Vagina (tissue), 2 donors: ENCODE measurements at regions not wholly inside any gene's neighbourhood (a gene's known extent, or its start where the extent isn't known, plus 50 kb on each side); places are given as distances from the start of the nearest gene placed in this dataset.
"Not testable (repeated sequence)": the region's sequence is repeated elsewhere in the genome, so short reads cannot be mapped to it uniquely, and the experiment has no call there.

Experiments
- DNase-seq, 2 donors: peaks; one replicate each; pipeline ENCODE4 v3.0.0-alpha.2; 2017; ENCODE audit errors: extremely low spot score in 2 of 2
- H3K27ac ChIP-seq: fragments of 200-600 bp; sonication (generic); one replicate; pipeline ENCODE4 v1.5.1; 2019
- H3K27me3 ChIP-seq: fragments of 200-600 bp; sonication (generic); one replicate; pipeline ENCODE4 v1.5.1; 2019
- H3K36me3 ChIP-seq, 2 donors: fragments of 200-600 bp; sonication (generic); one replicate each; pipeline ENCODE4 v1.5.1; 2017 to 2019
- H3K4me1 ChIP-seq: fragments of 200-600 bp; sonication (generic); one replicate; pipeline ENCODE4 v1.5.1; 2019
- H3K4me3 ChIP-seq, 2 donors: fragments of 200-600 bp; sonication (generic); 1 replicate in 1 of 2; 2 replicates in 1 of 2; pipeline ENCODE4 v1.5.1; 2016 to 2019
- H3K9me3 ChIP-seq: fragments of 200-600 bp; sonication (generic); one replicate; pipeline ENCODE4 v1.5.1; 2019
- CTCF ChIP-seq, 3 experiments: fragments of 450-650 bp in 2 of 3; fragments of 200-600 bp in 1 of 3; sonication (generic) in 1 of 3; IDR thresholded peaks; one replicate each; pipeline ENCODE4 v1.5.1; 2017 to 2019; ENCODE audit warnings: antibody characterized with exemption in 3 of 3, mild to moderate bottlenecking in 2 of 3, moderate library complexity in 2 of 3
- POLR2A ChIP-seq, 2 donors: fragments of 450-650 bp; IDR thresholded peaks; one replicate each; pipeline ENCODE4 v1.6.1; 2017; ENCODE audit warnings: antibody characterized with exemption in 2 of 2, mild to moderate bottlenecking in 2 of 2, moderate library complexity in 2 of 2
- POLR2AphosphoS5 ChIP-seq, 2 donors: sonication (generic); formaldehyde crosslinking; IDR thresholded peaks; one replicate each; pipeline ENCODE4 v1.9.0; 2017; ENCODE audit warnings: antibody characterized with exemption in 2 of 2, mild to moderate bottlenecking in 2 of 2, low read depth in 1 of 2; ENCODE audit not compliant: insufficient read depth in 1 of 2
- intact Hi-C: fragments of 100-400 bp; cut with DNase I; formaldehyde crosslinking; loops from one replicate; pipeline ENCODE4 v1.15.1; 2023

GRCh38 chr2:194385376-194385775, 1271.7 kb upstream of the SLC39A10 start:
- DNase-seq: no peak
- H3K36me3 ChIP-seq: no peaks in the 10 kb centered on the region
- no peaks in the 10 kb centered on the region for H3K4me1 ChIP-seq
- no peak overlapping the region for H3K27ac ChIP-seq
- H3K27me3 ChIP-seq: no peaks in the 10 kb centered on the region
- H3K4me3 ChIP-seq: no peak overlapping the region
- intact Hi-C loops: no loop called here
- TF ChIP-seq CTCF (IDR thresholded peaks at IDR 0.05): no peak
- no peak for TF ChIP-seq POLR2A (IDR thresholded peaks at IDR 0.05)
- no peak for TF ChIP-seq POLR2AphosphoS5 (IDR thresholded peaks at IDR 0.05; ENCODE audit: insufficient read depth in 1 of 2, low read depth in 1 of 2)
- no peaks in the 10 kb centered on the region for H3K9me3 ChIP-seq

GRCh38 chr2:194383401-194383800, 1273.6 kb upstream of the SLC39A10 start:
- no peak for TF ChIP-seq POLR2A (IDR thresholded peaks at IDR 0.05)
- TF ChIP-seq POLR2AphosphoS5 (IDR thresholded peaks at IDR 0.05; ENCODE audit: insufficient read depth in 1 of 2, low read depth in 1 of 2): no peak
- no peak for TF ChIP-seq CTCF (IDR thresholded peaks at IDR 0.05)
- H3K27ac ChIP-seq: no peak overlapping the region
- H3K36me3 ChIP-seq: no peaks in the 10 kb centered on the region
- no peak for DNase-seq
- H3K4me3 ChIP-seq: no peak overlapping the region
- no peaks in the 10 kb centered on the region for H3K9me3 ChIP-seq
- no peaks in the 10 kb centered on the region for H3K27me3 ChIP-seq
- intact Hi-C loops: no loop called here
- H3K4me1 ChIP-seq: no peaks in the 10 kb centered on the region

GRCh38 chr2:194382221-194382620, 1274.8 kb upstream of the SLC39A10 start:
- H3K27ac ChIP-seq: no peak overlapping the region
- TF ChIP-seq CTCF (IDR thresholded peaks at IDR 0.05): no peak
- TF ChIP-seq POLR2AphosphoS5 (IDR thresholded peaks at IDR 0.05; ENCODE audit: insufficient read depth in 1 of 2, low read depth in 1 of 2): no peak
- TF ChIP-seq POLR2A (IDR thresholded peaks at IDR 0.05): no peak
- H3K9me3 ChIP-seq: no peaks in the 10 kb centered on the region
- H3K27me3 ChIP-seq: no peaks in the 10 kb centered on the region
- no peak for DNase-seq
- no peak overlapping the region for H3K4me3 ChIP-seq
- no peaks in the 10 kb centered on the region for H3K4me1 ChIP-seq
- intact Hi-C loops: no loop called here
- H3K36me3 ChIP-seq: no peaks in the 10 kb centered on the region

- Histone ChIP-seq H3K4me3 (no peak overlapping the region), H3K4me1 (no peaks in the 10 kb centered on the region), H3K27me3 (no peaks in the 10 kb centered on the region), H3K36me3 (no peaks in the 10 kb centered on the region), H3K9me3 (no peaks in the 10 kb centered on the region), H3K27ac (no peak overlapping the region)
- no peak for DNase-seq
- no peak for TF ChIP-seq POLR2AphosphoS5 (IDR thresholded peaks at IDR 0.05; ENCODE audit: insufficient read depth in 1 of 2, low read depth in 1 of 2)
- TF ChIP-seq CTCF (IDR thresholded peaks at IDR 0.05): no peak
- TF ChIP-seq POLR2A (IDR thresholded peaks at IDR 0.05): no peak
- intact Hi-C loops: no loop called here
These were observed 1277.0 kb upstream of the SLC39A10 start for GRCh38 chr2:194380011-194380410.

- H3K4me1 ChIP-seq, H3K36me3 ChIP-seq, H3K27me3 ChIP-seq, H3K4me3 ChIP-seq, H3K9me3 ChIP-seq, intact Hi-C loops, H3K27ac ChIP-seq, DNase-seq: not testable (repeated sequence)
These were observed 1289.6 kb upstream of the SLC39A10 start for GRCh38 chr2:194367390-194367789.

GRCh38 chr2:194363878-194364277, 1293.1 kb upstream of the SLC39A10 start:
- intact Hi-C loops: no loop called here
- no peak for DNase-seq
- no peaks in the 10 kb centered on the region for H3K36me3 ChIP-seq
- H3K4me1 ChIP-seq: no peaks in the 10 kb centered on the region
- TF ChIP-seq CTCF (IDR thresholded peaks at IDR 0.05): no peak
- TF ChIP-seq POLR2A (IDR thresholded peaks at IDR 0.05): no peak
- TF ChIP-seq POLR2AphosphoS5 (IDR thresholded peaks at IDR 0.05; ENCODE audit: insufficient read depth in 1 of 2, low read depth in 1 of 2): no peak
- H3K27me3 ChIP-seq: no peaks in the 10 kb centered on the region
- no peaks in the 10 kb centered on the region for H3K9me3 ChIP-seq
- H3K4me3 ChIP-seq: no peak overlapping the region
- H3K27ac ChIP-seq: no peak overlapping the region
